Uterus (tissue), 3 donors: ENCODE measurements at regions not wholly inside any gene's neighbourhood (a gene's known extent, or its start where the extent isn't known, plus 50 kb on each side); places are given as distances from the start of the nearest gene placed in this dataset.

ENCODE experiments used
- DNase-seq, 2 donors: peaks; one replicate each; pipeline ENCODE4 v3.0.0-alpha.2; 2019 to 2020
- H3K27ac ChIP-seq, 2 donors: fragments of 200-600 bp; sonication (generic); 1 replicate in 1 of 2; 2 replicates in 1 of 2; pipeline ENCODE4 v1.5.1; 2016 to 2018
- H3K27me3 ChIP-seq, 2 donors: fragments of 200-600 bp; sonication (generic); one replicate each; pipeline ENCODE4 v1.5.1; 2018 to 2019; ENCODE audit warnings: control low read depth in 1 of 2
- H3K36me3 ChIP-seq, 2 donors: fragments of 200-600 bp; sonication (generic); one replicate each; pipeline ENCODE4 v1.5.1; 2019; ENCODE audit warnings: control low read depth in 1 of 2
- H3K4me1 ChIP-seq, 2 donors: fragments of 200-600 bp; sonication (generic); one replicate each; pipeline ENCODE4 v1.5.1; 2018 to 2019; ENCODE audit warnings: control low read depth in 1 of 2
- H3K4me3 ChIP-seq, 2 donors: fragments of 200-600 bp; sonication (generic); 1 replicate in 1 of 2; 2 replicates in 1 of 2; pipeline ENCODE4 v1.5.1; 2018 to 2019; ENCODE audit warnings: mild to moderate bottlenecking in 1 of 2
- H3K9me3 ChIP-seq, 2 donors: fragments of 200-600 bp; sonication (generic); one replicate each; pipeline ENCODE4 v1.5.1; 2019; ENCODE audit warnings: control low read depth in 1 of 2
- CTCF ChIP-seq, 4 experiments: fragments of 200-600 bp in 2 of 4; fragments of 450-650 bp in 2 of 4; sonication (generic) in 2 of 4; IDR thresholded peaks; one replicate each; pipeline ENCODE4 v1.5.1; 2016 to 2019; ENCODE audit warnings: antibody characterized with exemption in 4 of 4, mild to moderate bottlenecking in 2 of 4, moderate library complexity in 1 of 4
- POLR2A ChIP-seq, 2 donors: fragments of 450-650 bp; IDR thresholded peaks; one replicate each; pipeline ENCODE4 v1.6.1; 2016; ENCODE audit warnings: antibody characterized with exemption in 2 of 2, mild to moderate bottlenecking in 1 of 2, moderate library complexity in 1 of 2
- intact Hi-C: fragments of 100-400 bp; cut with DNase I; formaldehyde crosslinking; loops from one replicate; pipeline ENCODE4 v1.15.1; 2023; ENCODE audit warnings: low total_unique reads
- donor health status: DM: yes; HTN: yes; CAD: no.

- TF ChIP-seq POLR2A (IDR thresholded peaks at IDR 0.05) (no peak), CTCF (IDR thresholded peaks at IDR 0.05) (no peak)
- H3K4me3 ChIP-seq = no peak overlapping the region
- no peaks in the 10 kb centered on the region for H3K4me1 ChIP-seq
- H3K36me3 ChIP-seq = no peaks in the 10 kb centered on the region
- peak in 1 of 2 donors; percentile 9 for DNase-seq
- H3K27ac ChIP-seq = no peak overlapping the region
- peaks cover under 1 to 6% of the 10 kb centered on the region in 2 donors for H3K9me3 ChIP-seq
- intact Hi-C loops = no loop called here
- H3K27me3 ChIP-seq = no peaks in the 10 kb centered on the region
These were observed 1177.4 kb upstream of the GBE1 start for GRCh38 chr3:82938821-82939328.

GRCh38 chr3:82927309-82928253, 1166.1 kb upstream of the GBE1 start:
- intact Hi-C loops = no loop called here
- TF ChIP-seq POLR2A (IDR thresholded peaks at IDR 0.05) = no peak
- Histone ChIP-seq H3K27me3 (no peaks in the 10 kb centered on the region), H3K9me3 (no peaks in the 10 kb centered on the region), H3K36me3 (peaks cover 0 to 4% of the 10 kb centered on the region in 2 donors), H3K27ac (no peak overlapping the region), H3K4me3 (no peak overlapping the region), H3K4me1 (no peaks in the 10 kb centered on the region)
- DNase-seq = no peak

GRCh38 chr3:82891028-82891427, 1129.6 kb upstream of the GBE1 start:
- H3K36me3 ChIP-seq = no peaks in the 10 kb centered on the region
- no peaks in the 10 kb centered on the region for H3K9me3 ChIP-seq
- TF ChIP-seq CTCF (IDR thresholded peaks at IDR 0.05) = no peak
- intact Hi-C loops = no loop called here
- H3K4me1 ChIP-seq = no peaks in the 10 kb centered on the region
- no peak overlapping the region for H3K27ac ChIP-seq
- H3K4me3 ChIP-seq = no peak overlapping the region
- no peak for DNase-seq
- no peaks in the 10 kb centered on the region for H3K27me3 ChIP-seq

- H3K9me3 ChIP-seq = no peaks in the 10 kb centered on the region
- H3K4me3 ChIP-seq = no peak overlapping the region
- no peak for TF ChIP-seq POLR2A (IDR thresholded peaks at IDR 0.05)
- no peak for TF ChIP-seq CTCF (IDR thresholded peaks at IDR 0.05)
- no peaks in the 10 kb centered on the region for H3K27me3 ChIP-seq
- intact Hi-C loops = no loop called here
- H3K27ac ChIP-seq = no peak overlapping the region
- H3K4me1 ChIP-seq = no peaks in the 10 kb centered on the region
- no peak for DNase-seq
- no peaks in the 10 kb centered on the region for H3K36me3 ChIP-seq
These were observed 1121.6 kb upstream of the GBE1 start for GRCh38 chr3:82883072-82883471.

- TF ChIP-seq CTCF (IDR thresholded peaks at IDR 0.05) (no peak), POLR2A (IDR thresholded peaks at IDR 0.05) (no peak)
- Histone ChIP-seq H3K27me3 (no peaks in the 10 kb centered on the region), H3K27ac (no peak overlapping the region), H3K36me3 (peaks cover 0 to 2% of the 10 kb centered on the region in 2 donors), H3K4me3 (no peak overlapping the region), H3K9me3 (no peaks in the 10 kb centered on the region), H3K4me1 (no peaks in the 10 kb centered on the region)
- no peak for DNase-seq
- intact Hi-C loops = no loop called here
These were observed 1114.0 kb upstream of the GBE1 start for GRCh38 chr3:82875401-82875800.
